Adrenal gland (tissue), 5 donors: ENCODE measurements at regions not wholly inside any gene's neighbourhood (a gene's known extent, or its start where the extent isn't known, plus 50 kb on each side); places are given as distances from the start of the nearest gene placed in this dataset.

Experiments
- POLR2A ChIP-seq, 2 donors: fragments of 450-650 bp; IDR thresholded peaks; one replicate each; pipeline ENCODE4 v1.6.1; 2017; ENCODE audit warnings: antibody characterized with exemption in 2 of 2, mild to moderate bottlenecking in 2 of 2, moderate library complexity in 1 of 2
- TF ChIP-seq, protein P1 (sequence below), 6 experiments: fragments of 450-650 bp in 4 of 6; fragments of 200-600 bp in 2 of 6; sonication (generic) in 1 of 6; IDR thresholded peaks; 1 replicate in 5 of 6; 2 replicates in 1 of 6; pipeline versions ENCODE4 v1.5.1 to v1.8.0; 2016 to 2021; ENCODE audit warnings: antibody characterized with exemption in 6 of 6, mild to moderate bottlenecking in 2 of 6, moderate library complexity in 1 of 6
- donor health status: DM: no; HTN: no; CAD: no.

GRCh38 chr9:121572581-121572980 is 72.9 kb upstream of the GGTA1 start:
- TF ChIP-seq, protein P1, sequence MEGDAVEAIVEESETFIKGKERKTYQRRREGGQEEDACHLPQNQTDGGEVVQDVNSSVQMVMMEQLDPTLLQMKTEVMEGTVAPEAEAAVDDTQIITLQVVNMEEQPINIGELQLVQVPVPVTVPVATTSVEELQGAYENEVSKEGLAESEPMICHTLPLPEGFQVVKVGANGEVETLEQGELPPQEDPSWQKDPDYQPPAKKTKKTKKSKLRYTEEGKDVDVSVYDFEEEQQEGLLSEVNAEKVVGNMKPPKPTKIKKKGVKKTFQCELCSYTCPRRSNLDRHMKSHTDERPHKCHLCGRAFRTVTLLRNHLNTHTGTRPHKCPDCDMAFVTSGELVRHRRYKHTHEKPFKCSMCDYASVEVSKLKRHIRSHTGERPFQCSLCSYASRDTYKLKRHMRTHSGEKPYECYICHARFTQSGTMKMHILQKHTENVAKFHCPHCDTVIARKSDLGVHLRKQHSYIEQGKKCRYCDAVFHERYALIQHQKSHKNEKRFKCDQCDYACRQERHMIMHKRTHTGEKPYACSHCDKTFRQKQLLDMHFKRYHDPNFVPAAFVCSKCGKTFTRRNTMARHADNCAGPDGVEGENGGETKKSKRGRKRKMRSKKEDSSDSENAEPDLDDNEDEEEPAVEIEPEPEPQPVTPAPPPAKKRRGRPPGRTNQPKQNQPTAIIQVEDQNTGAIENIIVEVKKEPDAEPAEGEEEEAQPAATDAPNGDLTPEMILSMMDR (IDR thresholded peaks at IDR 0.05), result no peak
- no peak for TF ChIP-seq POLR2A (IDR thresholded peaks at IDR 0.05)
